HG03196 (cell line): ENCODE measurements at regions not wholly inside any gene's neighbourhood (a gene's known extent, or its start where the extent isn't known, plus 50 kb on each side); places are given as distances from the start of the nearest gene placed in this dataset.
"Not testable (repeated sequence)": the region's sequence is repeated elsewhere in the genome, so short reads cannot be mapped to it uniquely, and the experiment has no call there.

Source experiments
- ATAC-seq: cut with Tn5 transposase; IDR thresholded peaks from one replicate; pipeline ENCODE4 v1.9.1; 2021; ENCODE audit not compliant: unreplicated experiment

GRCh38 chr6:25176466-25176865 lies 102.7 kb upstream of the CARMIL1 start:
- no peak for ATAC-seq

- no peak for ATAC-seq
Measured at GRCh38 chr6:25177500-25178028, 101.6 kb upstream of the CARMIL1 start.

GRCh38 chr6:25178336-25179035 lies 100.7 kb upstream of the CARMIL1 start:
- no peak for ATAC-seq

- ATAC-seq: no peak
Measured at GRCh38 chr6:25179051-25179778, 100.0 kb upstream of the CARMIL1 start.

GRCh38 chr6:25180630-25181349 lies 98.4 kb upstream of the CARMIL1 start:
- ATAC-seq: no peak

DNA sequence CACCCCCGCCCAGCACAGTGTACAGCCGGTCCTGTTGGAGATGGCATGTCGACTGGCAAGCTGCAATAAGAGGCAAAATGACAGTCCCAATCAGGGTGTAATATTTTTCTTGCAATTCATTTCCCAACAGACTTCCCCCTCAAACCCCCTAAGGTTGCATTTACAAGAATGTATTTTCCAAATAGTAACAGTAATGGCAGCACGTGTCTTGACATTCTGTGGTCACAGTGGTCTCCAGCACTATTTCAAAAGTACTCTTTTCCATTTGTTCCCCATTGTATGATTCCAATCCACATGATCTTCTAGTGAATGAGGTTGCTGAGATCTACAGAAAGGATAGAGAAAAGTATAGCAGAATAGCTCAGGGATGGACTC lies 97.8 kb upstream of the CARMIL1 start:
- ATAC-seq: no peak

- ATAC-seq: no peak
Measured at GRCh38 chr6:25181923-25182322, 97.3 kb upstream of the CARMIL1 start.

DNA sequence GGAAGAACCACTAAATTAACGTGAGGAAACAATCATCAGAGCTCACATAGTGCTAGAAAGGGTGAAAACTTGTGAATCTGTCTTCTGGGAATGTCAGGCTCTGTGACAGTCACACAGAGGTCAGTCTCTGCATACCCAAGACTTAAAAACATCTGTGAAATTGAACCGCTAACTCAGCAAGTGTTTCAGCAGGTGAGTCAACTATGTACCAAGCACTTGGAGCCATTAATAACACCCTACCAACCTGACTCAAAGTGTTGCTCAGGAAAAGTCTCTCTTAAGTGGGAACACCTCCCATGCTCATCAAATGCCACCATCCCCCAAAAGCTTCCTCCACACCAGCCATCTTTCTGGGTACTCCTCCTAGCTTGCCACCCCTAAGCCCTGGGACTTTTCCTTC lies 92.3 kb upstream of the CARMIL1 start:
- ATAC-seq: no peak

DNA sequence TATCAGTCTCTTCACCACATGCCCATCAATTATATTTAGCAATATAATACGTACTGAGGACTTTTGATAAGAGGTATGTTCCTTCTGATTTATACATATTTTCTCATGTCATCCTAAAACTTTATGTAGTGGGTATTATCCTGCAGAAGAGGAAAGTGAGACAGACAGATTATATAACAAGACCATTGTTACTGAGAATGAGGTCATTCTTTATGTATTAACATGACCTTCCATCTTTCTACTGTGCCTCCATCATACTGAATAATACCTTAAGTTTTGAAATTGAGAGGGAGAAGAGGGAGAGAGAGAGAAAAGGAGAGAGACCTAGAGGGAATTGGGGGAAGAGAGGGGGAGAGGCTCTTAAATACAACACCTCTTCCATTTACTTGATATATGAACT lies 90.9 kb upstream of the CARMIL1 start:
- no peak for ATAC-seq

DNA sequence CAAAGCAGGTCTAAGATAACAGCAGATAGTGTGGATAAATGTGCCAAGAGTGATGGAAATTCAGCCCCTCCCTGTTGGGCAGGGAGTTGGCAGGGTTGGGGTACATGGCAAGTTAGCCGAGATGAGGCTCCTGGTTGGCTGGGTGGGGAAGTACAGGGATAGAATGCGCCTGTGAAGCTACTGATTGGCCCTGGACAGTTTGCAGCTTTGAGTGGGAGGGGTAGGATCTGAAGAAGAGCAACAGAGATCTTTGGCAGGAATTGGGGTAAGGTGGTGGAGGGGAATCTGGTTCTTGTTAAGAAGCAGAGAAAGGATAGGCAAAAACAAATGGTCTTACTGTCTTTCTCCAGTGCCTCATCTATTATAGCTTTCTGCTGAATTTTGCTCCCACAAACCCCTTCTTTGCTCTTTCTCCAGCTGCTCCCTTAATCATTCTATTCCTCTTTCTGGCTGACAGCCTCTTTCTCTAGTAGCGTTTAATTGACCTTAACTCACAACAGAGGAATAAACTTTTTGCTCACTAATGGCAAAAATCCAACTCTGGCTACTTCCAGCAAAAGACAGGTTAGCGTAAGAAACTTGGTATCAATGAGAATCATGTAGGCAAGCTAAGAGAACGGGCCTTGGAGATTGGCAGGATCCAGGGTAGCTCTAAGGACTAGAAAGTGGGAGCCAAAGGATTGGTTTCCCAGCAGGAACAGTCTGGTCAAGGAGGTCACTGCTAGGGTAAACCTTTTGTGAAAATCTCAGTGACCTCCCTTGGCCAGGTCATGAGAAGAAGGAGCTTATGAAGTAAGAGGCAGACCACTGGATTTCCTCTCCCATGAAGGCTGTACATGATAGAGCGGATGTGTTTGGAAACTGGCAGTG lies 86.3 kb upstream of the CARMIL1 start:
- no peak for ATAC-seq

DNA sequence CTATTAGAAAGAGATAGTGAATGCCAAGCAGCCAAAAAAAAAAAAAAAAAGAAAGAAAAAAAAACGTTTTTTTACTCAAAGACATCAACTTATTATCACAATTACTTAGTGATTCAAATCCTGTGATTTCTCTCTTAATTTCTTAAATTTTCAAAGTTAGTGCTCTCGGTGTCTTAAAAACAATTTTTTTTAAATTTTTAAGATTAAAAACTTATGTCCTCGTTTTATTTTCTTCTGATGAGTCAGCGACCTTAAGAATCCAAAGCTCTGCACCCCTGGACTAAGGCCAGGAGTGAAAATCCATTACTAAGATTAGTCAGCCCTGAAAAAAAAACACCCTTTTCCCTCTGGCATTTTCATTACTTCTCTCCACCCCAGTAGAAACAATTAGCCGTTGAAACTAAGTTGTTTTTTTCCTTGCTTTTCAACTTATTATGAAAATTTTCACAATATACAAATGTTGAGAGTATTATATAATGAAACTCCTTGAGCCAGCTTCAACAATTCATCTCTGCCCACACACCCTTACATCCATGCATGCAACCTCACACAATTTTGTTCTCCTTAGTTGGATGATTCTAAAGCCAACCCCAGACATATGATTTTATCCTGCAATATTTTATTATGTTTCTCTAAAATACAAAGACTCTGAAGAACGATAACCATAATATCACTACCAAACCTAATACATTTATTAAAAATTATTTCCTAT lies 85.6 kb upstream of the CARMIL1 start:
- no peak for ATAC-seq

DNA sequence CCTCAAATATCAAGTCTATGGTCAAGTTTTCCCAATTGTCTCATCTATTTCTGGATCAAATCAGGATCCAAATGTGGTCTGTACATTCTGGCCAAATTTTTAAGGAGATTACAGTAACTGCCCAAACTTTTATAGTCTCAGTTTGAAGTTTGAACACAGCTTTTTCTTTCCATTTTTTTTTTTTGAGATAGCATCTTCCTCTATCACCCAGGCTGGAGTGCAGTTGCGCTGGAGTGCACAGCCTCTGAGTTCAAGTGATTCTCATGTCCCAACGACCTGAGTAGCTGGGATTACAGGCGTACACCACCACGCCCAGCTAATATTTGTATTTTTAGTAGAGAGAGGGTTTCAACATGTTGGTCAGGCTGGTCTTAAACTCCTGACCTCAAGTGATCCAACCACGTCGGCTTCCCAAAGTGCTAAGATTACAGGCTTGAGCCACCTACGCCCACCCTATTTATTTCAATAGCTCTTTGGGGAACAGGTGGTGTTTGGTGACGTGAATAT lies 84.9 kb upstream of the CARMIL1 start:
- ATAC-seq: no peak

DNA sequence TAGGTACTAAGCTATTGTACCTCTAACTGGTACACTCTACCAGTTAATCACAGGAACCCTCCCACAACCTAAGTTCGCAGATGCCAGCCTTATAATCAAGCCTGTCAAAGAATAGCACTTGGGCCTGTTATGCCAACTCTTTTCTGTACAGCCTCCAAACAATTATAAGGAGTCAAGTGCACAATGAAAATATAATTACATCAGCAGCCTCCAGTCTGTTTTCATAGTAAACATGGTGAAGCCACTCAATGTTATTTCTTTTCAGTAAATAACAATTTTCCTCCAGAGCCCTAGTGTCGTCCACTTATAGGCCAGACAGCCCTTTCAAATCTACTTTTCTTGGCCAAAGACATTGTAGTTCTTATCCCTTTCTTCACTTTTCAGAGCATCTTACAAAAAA lies 82.7 kb upstream of the CARMIL1 start:
- no peak for ATAC-seq

GRCh38 chr6:25197111-25197510 lies 82.1 kb upstream of the CARMIL1 start:
- ATAC-seq: no peak

DNA sequence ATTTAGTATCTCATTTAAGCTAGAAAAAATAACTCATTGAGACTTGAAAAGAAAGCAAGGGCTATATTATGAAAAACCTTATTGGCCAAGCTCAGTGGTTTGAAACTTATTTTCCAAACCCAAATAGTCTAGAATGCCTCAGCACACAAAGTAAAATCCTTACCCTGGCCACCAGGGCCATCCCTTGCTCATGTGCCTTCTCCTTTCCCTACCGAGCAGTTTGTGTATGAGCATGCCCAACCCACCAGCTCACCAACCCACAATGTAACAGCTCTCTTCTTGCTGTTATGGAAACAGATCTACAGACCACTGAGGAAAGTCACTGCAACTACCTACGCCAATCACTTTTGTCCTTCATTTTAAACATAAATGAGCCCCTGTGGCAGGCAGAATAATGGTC lies 79.6 kb upstream of the CARMIL1 start:
- ATAC-seq: no peak

- ATAC-seq: no peak
Measured at GRCh38 chr6:25202504-25202903, 76.7 kb upstream of the CARMIL1 start.

GRCh38 chr6:25205629-25206028 lies 73.5 kb upstream of the CARMIL1 start:
- no peak for ATAC-seq

DNA sequence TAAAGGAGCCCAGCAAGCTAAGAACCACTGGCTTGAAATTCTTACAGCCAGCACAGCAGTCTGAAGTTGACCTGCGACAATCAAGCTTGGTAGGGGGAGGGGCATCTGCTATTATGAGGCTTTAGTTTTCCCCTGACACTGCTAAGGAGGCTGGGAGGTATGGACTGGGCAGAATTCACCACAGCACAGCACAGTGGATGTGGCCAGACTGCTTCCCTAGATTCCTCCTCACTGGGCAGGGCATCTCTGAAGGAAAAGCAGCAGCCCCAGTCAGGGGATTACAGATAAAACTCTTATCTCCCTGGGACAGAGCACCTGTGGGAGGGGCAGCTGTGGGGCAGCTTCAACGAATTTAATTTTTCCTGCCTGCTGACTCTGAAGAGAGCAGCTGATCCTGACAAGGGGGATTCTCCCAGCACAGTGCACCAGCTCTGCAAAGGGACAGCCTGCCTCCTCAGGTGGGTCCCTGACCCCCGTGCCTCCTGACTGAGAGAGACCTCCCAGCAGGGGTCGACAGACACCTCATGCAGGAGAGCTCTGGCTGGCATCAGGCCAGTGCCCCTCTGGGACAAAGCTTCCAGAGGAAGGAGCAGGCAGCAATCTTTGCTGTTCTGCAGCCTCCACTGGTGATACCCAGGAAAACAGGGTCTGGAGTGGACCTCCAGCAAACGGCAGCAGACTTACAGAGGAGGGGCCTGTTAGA lies 71.6 kb upstream of the CARMIL1 start:
- not testable (repeated sequence) for ATAC-seq

- ATAC-seq: no peak
Measured at GRCh38 chr6:25215881-25216280, 63.3 kb upstream of the CARMIL1 start.
